Left lobe of liver (tissue), 2 donors: ENCODE measurements at regions not wholly inside any gene's neighbourhood (a gene's known extent, or its start where the extent isn't known, plus 50 kb on each side); places are given as distances from the start of the nearest gene placed in this dataset.

Source experiments
- ATAC-seq: fragments of 200-7000 bp; cut with Tn5 transposase; one replicate; pipeline ENCODE4 v1.9.1; 2020; ENCODE audit warnings: mild to moderate bottlenecking, moderate library complexity
- DNase-seq: peaks from one replicate; pipeline ENCODE4 v3.0.0-alpha.2; 2020; ENCODE audit warnings: low spot score
- donor health status: DM: no; HTN: no; CAD: no; lungs with moderate emphysema.
- donor health status: DM: no; HTN: yes; CAD: no.

DNA sequence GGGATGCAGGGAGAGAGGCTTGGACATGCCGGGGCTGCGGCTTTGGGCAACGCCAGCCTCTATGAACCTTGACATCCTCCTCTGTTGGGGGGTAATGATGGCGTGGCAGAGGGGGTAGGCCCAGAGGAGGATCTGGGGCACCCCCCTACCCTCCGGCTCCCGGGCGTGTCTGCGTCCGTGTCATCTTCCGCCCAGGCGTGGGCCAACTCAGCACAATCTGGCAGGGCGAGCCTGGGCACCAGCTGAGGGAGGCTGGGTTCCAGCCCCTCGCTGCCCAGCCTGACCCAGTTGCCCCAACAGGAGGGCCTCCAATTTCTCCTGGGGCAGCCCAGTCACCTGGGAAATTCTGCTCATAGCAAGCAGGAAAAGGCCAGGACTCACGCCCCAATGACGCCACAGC lies 62.9 kb upstream of the IL17B start:
- ATAC-seq, result no peak
- DNase-seq, result no peak

DNA sequence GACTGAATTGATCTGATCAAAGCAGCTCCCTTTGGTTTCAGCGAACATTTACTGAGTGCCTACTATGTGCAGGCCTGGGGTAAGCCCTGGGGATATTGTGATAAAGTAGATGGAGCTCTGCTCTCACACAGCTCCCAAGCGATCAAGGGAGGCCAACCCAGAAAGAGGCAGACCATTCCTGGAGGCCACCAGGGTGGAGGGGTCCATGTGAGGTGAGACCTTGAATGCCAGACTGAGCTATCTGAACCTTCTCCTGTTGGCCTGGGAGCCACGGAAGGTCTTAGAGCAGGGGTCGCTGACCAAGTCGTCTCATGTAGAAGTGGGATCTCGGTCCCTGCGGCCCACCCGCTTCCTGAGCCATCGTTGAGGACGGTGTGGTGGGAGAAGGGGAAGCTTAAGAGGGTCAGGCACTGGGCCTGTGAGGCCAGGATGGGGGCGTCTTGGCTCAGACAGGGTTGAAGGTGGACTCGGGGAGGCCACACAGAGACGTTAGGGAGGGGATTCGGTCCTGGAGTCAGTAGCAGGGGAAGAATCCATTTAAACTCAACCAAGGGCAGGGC lies 62.2 kb upstream of the IL17B start:
- no peak for DNase-seq
- no peak for ATAC-seq

DNA sequence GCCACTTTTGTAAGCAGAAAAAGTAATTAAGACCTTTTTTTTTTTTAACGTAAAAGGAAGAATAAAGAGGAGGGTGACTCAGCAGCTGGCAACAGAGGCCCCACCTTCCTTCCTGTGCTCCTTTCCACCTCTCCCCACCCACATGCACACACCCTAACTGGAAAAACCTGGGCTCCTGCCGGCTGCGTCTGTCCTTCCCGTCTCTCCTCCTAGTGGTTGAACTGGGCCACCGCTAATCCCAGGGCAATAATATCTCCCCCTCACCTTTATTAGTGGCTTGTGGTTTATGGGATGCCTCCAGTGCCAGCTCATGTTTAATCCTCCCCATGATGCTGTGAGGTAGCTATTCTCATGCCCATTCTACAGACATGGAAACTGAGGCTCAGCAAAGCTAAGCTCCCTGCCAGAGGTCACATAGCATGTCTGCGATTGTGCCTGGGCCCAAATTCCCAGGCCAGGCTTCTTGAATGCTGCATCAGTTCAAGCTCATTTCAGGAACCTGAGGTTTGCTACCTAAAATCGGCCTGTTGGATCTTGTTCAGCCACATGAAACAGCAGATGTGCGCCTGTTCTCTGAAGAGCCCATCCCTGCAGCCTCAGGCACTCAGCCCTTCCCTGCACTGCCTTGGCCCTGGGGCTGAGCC lies 60.9 kb upstream of the IL17B start:
- DNase-seq (no peak), ATAC-seq (no peak)

DNA sequence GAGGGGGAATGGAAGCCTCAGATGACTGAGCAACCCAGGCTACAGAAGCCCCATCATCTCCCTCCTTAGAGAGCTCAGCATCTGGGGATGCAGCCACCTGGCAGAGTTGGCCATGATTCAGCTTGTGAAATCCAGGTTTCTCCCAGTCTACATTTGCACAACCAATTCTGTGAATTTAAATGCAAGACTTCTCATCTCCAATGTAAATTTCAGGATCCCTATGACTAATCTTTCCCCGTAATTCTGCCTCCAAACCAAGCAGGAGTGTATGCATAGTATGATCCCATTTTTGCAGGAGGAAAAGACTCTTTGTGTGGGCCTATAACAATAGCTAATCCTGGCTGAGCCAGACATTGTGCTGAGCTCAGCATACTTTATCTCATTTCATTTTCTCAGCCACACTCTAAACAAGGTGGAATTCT lies 59.6 kb upstream of the IL17B start:
- no peak for ATAC-seq
- DNase-seq, result no peak

DNA sequence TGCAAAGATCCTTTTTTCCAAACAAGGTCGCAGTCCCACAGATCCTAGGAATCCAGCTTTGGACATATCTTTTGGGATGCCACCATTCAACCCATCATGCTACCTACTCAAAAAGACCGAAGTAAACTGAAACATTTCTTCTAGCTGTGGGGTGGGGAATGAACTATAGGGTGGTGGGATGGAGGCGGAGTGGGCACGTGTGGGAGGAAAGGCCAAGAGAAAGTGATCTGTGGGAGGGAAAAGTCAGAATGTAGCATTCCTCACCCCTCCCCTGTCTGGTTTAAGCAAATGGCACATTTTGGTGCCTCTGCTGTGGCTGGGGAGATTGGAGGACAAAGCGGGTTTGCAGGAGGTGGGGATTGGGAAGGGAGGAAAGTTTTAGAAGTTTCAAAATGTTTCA lies 59.2 kb upstream of the IL17B start:
- ATAC-seq, result no peak
- no peak for DNase-seq

DNA sequence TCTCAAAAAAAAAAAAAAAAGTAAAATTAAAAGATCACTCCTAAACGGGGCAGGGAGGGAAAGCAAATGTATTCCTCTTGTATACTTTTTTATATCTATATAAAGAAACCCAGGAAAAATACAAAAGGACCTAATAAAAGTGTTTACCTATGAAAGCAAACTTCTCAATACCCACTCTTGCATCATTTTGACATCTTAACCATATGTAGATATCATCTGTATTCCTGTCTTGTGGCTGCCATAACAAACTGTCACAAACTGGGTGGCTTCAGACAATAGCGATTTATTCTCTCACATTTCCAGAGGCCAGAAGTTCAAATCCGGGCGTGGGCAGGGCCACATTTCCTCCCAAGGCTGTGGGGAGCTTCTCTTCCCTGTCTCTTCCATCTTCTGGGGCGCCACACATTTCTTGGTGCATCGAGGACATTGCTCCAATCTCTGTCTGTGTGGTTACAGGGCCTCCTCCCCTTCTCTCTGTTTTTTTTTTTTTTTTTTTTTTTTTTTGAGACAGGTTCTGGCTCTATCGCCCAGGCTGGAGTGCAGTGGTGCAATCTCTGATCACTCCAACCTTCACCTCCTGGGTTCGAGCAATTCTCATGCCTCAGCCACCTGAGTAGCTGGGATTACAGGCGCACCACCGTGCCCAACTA lies 58.4 kb upstream of the IL17B start:
- no peak for DNase-seq
- ATAC-seq, result no peak

DNA sequence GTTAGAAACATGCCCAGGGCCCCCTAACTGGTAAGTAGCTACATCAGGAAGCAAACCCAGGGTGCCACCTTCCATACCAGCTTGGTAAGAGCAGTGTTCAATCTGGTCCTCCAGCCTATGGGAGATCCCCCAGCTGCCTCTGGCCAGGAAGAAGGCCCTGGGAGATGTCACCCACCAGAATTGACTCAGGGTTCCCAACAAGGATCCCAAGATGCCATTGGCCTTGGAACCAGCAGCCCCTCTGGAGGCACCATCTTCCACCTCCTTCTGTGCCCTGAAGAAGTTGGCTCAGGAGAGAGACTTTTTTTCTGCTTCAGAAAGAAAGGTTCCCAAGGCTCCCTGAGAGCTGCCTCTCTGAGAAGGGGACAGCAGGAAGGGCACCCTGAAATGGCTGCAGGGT lies 56.6 kb upstream of the IL17B start:
- ATAC-seq (no peak), DNase-seq (no peak)

DNA sequence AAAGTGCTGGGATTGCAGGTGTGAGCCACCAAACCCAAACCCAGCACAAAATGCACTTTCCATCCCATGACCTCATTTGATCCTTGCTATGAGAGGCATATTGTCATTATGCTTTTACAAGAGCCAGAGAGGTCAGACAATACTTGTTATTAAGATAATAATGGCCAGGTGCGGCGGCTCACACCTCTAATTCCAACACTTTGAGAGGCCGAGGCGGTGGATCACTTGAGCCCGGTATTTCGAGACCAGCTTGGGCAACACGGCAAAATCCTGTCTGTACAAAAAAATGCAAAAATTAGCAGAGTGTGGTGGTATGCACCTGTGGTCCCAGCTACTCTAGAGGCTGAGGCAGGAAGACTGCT lies 55.9 kb upstream of the IL17B start:
- ATAC-seq, result no peak
- DNase-seq, result no peak

DNA sequence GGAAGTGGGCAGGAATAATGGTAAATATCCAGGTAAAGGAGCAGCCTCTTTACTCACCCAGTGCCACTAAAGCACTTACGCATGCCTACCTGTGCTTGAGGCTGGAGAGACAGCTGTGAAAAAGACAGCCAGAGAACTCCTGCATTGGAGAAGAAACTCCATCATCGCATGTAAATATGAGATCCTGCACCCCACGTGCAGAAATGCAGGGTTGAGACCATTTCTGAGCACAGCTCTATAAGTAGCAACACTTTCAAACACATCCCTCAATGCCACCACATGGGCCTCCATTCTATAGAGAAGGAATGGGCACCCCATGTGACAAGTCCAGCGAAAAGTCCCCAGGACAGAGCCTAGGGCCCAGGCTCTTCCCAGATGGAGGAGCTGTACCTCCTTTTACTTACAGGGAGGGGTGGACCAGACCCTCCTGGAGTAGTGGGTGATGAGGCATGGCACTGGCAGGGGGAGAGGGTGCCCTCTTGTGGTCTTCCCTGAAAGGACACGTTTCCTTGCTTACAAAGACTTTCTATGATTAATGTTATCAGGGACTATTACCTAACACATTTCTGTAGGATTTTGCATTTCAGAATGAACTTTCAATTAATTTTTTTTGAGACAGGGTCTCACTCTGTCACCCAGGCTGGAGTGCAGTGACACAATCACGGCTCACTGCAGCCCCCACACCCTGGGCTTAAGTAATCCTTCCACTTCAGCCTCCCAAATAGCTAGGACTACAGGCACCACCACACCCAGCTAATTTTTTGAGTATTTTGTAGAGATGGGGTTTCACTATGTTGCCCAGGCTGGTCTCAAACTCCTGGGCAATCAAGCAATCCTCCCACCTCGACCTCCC lies 55.3 kb upstream of the IL17B start:
- DNase-seq (no peak), ATAC-seq (peak; percentile 73)

DNA sequence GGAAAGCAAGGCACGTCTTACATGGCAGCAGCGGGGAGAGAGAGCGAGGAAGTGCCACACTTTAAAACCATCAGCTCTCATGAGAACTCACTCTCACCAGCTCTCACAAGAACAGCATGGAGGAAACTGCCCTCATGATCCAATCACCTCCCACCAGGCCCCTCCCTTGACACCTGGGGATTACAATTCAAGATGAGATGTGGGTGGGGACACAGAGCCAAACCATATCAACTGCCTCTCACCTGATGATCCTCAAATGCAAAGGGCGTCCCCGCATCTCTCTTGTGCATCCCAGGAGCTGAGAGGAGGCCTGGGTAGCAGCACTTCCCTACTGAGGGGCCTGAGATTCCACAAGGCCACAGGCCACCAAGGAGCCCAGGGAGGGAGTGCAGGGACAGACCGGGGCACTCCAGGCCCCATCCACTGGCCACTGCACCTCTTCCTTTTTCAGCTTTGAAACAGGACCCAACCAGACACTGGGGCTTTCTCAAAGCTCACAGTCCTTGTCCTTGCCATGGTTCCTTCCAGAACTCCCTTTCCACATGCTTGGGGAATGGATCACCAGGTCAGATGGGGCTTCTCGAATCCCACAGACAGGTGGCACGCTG lies 54.5 kb upstream of the IL17B start:
- no peak for DNase-seq
- ATAC-seq, result no peak

DNA sequence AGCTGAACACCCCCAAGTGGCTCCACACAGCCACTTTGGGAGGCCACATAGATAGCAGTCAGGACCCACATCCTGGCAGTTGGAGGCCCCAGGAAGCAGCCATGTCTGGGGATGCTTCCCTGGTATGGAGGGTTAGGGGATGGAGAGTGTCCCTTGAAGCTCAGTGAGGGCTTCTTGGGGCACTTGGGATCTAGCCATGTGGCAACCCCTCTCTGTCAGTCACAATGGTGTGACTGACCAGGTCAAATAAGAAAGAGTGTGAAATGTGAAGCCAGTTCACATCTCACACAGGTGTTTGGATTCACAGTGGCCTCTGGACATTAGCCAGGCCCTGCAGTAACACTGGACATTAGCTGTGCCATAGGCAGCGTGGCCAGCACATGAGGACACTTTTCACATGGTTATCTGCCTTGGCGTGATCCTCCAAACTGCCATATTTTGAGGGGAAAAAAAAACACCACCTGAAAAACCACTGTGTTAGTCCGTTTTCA lies 53.9 kb upstream of the IL17B start:
- ATAC-seq (no peak), DNase-seq (no peak)

DNA sequence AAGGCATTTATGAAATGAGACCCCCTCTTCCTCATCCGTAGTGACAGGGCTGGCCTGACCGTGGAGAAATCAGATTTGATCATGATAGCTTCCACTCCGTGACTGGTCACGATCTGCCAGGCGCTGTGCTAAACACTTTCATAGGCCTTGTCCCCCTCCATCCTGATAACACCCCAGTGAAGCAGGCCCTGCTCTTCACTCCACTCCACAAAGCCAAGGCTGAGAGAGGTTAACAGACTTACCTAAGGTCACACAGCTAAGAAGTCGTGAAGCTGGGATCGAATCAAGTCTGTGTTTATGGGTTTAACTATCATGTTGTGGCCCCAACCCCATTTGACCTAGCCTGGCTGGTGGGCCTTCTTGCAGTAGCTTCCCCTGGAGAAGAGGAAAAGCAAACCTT lies 53.3 kb upstream of the IL17B start:
- no peak for ATAC-seq

DNA sequence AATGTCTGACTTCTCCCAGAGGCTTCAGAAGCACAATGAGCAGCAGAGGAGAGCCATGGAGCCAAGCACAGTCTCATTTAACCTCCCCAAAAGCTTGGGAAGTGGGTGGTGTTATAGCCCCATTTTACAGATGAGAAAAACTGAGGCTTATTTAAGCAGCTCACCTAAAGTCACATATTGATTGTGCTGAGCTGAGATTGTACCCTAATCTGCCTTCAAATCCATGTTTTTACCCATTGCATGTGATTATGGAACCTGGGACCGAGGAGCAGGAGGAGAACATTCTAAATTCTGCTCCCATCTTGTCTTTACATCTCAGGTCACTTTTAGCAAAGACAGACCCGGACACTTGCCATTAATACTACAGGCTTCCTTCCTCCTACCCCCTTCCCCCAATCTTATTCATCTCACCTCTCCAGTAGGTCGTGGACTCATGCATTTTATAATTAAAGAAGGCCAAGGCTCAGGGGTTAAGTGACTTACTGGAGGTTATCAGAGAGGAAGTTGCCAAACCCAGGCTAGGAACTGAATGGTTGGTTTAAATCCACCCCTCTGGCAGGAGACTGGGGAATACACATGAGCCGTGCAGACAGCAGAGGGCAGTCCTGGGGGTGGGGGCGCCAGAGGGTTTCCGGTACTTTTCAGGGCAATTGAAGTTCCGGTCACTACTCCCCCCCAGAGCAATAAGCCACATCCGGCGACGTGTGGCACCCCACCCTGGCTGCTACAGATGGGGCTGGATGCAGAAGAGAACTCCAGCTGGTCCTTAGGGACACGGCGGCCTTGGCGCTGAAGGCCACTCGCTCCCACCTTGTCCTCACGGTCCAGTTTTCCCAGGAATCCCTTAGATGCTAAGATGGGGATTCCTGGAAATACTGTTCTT lies 51.0 kb upstream of the IL17B start:
- DNase-seq (no peak), ATAC-seq (peak; percentile 52)

More for the DNA sequence above, 53.3 kb upstream of the IL17B start:
- no peak for DNase-seq
